BJ (cell line): ENCODE measurements at regions not wholly inside any gene's neighbourhood (a gene's known extent, or its start where the extent isn't known, plus 50 kb on each side); places are given as distances from the start of the nearest gene placed in this dataset.

Experiments used
- CTCF ChIA-PET: fragments of 350-600 bp; formaldehyde crosslinking; extraction: SDS; loops from one replicate; lab custom pipeline; 2021; ENCODE audit warnings: antibody characterized with exemption, inconsistent platforms; lab: Yijun Ruan, JAX
- POLR2A ChIA-PET: fragments of 300-600 bp; sonication (Branson Sonifier 250); formaldehyde crosslinking; extraction: SDS; loops from one replicate; lab custom pipeline; 2021; ENCODE audit warnings: antibody characterized with exemption; lab: Charles Lee
- DNase-seq: peaks from one replicate; pipeline ENCODE4 v3.0.0-alpha.2; 2011; ENCODE audit warnings: low read depth
- H3K27me3 ChIP-seq: 2 replicates; pipeline ENCODE4 v1.6.0; 2011; ENCODE audit warnings: low read length; ENCODE audit not compliant: control insufficient read depth, insufficient read depth
- H3K36me3 ChIP-seq: 2 replicates; pipeline ENCODE4 v1.5.1; 2011; ENCODE audit warnings: low read length; ENCODE audit not compliant: control insufficient read depth, insufficient read depth
- H3K4me3 ChIP-seq: 2 replicates; pipeline ENCODE4 v1.5.1; 2011; ENCODE audit warnings: low read depth, mild to moderate bottlenecking, control low read depth, low read length
- TF ChIP-seq, protein P1 (sequence below): IDR thresholded peaks from 2 replicates; pipeline ENCODE4 v1.5.1; 2011; ENCODE audit warnings: low read depth, mild to moderate bottlenecking, control low read depth, inconsistent platforms, low read length, moderate library complexity; ENCODE audit not compliant: insufficient read depth

DNA sequence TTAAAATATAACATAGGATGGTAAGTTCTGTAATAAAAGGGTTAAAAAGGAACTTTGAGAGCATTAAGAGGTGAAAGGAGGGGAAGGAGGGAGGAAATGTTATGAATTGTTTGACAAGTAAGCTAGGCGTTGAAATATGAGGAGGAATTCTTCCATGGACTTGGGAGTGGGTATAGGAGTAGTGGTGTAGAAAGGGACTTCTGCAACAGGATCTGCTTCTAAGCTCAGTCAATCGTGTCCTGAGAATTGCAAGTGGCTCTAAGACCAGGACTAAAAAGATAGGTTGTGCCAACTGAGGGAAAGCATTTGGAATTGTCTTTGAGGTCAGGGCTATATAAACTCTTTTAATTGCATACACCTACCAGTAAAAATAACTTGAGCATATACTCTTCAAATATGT lies 74.1 kb upstream of the SLC38A2 start:
- DNase-seq: no peak
- Histone ChIP-seq H3K36me3 (no peaks in the 10 kb centered on the region), H3K27me3 (no peaks in the 10 kb centered on the region), H3K4me3 (no peak overlapping the region)
- ChIA-PET POLR2A (no interaction called here), CTCF (no interaction called here)
- TF ChIP-seq, protein P1, sequence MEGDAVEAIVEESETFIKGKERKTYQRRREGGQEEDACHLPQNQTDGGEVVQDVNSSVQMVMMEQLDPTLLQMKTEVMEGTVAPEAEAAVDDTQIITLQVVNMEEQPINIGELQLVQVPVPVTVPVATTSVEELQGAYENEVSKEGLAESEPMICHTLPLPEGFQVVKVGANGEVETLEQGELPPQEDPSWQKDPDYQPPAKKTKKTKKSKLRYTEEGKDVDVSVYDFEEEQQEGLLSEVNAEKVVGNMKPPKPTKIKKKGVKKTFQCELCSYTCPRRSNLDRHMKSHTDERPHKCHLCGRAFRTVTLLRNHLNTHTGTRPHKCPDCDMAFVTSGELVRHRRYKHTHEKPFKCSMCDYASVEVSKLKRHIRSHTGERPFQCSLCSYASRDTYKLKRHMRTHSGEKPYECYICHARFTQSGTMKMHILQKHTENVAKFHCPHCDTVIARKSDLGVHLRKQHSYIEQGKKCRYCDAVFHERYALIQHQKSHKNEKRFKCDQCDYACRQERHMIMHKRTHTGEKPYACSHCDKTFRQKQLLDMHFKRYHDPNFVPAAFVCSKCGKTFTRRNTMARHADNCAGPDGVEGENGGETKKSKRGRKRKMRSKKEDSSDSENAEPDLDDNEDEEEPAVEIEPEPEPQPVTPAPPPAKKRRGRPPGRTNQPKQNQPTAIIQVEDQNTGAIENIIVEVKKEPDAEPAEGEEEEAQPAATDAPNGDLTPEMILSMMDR: no peak

DNA sequence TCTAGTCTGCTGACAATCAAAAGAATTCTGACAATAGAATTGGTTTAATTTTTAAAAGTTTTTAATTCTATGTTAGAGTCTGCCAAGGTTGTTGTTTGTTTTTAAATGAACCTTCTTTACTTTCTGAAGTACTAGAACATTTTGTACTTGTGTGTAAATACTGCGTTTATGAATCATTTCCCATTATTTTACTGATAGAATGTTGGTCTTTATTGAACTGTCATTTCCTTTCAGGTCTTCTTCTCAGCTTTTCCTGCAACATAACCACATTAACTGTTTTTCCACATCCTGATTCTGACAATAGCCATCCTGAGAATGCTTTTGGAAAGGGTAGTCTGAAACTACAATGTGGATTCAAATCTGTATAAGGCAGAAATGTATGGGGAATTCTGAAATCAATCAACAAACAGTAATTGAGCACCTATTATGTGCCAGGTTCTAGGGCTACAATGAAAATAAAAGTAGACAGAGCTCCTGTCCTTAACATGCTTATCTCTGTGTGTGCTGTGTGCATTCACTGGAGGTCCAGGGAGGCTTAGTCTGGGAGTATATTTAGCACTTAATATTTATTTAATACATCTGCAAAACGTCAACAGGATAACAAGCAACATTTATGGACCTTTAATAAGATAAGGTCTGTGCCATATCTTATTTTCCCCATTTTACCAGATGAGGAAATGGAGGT lies 73.1 kb upstream of the SLC38A2 start:
- ChIA-PET CTCF (no interaction called here), POLR2A (no interaction called here)
- Histone ChIP-seq H3K4me3 (no peak overlapping the region), H3K36me3 (no peaks in the 10 kb centered on the region), H3K27me3 (no peaks in the 10 kb centered on the region)
- TF ChIP-seq, protein P1: no peak
- DNase-seq: no peak

DNA sequence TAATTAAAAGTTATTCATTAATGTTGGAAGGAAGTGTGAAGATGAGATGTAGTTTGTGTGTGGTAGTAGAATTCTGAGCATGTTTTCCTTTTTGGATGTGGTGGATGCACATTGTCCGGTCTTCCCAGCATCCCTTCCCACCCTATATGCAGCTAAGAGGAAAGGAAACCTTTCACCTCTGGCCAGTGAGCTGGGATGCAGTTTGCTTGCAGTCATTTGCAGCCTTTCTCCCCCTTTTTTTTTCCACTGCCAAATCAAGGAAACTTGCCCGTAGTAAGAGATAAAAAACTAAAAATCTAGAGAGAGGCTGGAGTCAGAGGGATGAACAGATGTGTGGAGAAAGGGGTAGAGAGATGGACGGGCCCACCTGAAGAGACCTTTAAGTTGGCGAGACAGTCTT lies 72.5 kb upstream of the SLC38A2 start:
- Histone ChIP-seq H3K36me3 (no peaks in the 10 kb centered on the region), H3K27me3 (no peaks in the 10 kb centered on the region), H3K4me3 (no peak overlapping the region)
- TF ChIP-seq, protein P1: no peak
- POLR2A ChIA-PET: no interaction called here
- CTCF ChIA-PET: interaction anchor here (1.0 kb wide), 1 partner anchor 10 kb away, joined by 3 read pairs; no protein-coding TSS in a partner anchor
- DNase-seq: no peak

DNA sequence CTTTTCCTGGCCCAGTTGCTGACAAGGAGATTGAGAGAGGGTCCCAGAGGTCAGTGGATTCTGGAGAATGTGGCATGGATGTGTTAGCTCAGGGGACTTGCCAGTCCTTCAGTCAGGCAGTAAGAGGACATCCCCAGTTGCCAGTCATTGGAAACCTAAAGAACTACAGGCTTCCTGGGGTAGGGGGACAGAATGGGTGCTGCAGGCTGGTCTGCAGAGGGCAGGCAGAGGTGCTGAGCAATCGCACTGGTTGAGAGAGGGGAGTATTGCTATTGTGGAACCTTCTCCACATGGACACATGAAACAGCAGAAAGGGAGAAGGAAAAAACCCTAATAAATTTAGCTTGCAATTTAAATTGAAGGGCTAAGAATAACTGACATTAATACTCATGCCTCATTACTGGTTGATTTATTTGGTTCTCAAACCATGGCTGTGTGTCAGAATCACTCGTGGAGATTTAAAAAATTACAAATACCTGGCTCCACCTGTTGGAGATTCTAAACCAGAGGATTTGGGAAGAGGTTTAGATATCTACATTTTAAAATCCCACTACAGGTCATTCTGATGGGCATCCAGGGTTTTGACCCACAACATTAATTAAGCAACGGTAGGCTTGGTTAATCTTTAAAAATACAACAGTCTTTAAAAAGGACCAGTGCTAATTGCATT lies 71.2 kb upstream of the SLC38A2 start:
- no peaks in the 10 kb centered on the region for H3K27me3 ChIP-seq
- no peak overlapping the region for H3K4me3 ChIP-seq
- ChIA-PET POLR2A (no interaction called here), CTCF (interaction anchor here (1.0 kb wide), 1 partner anchor 8 kb away, joined by 3 read pairs; no protein-coding TSS in a partner anchor)
- TF ChIP-seq, protein P1: no peak
- no peak for DNase-seq
- no peaks in the 10 kb centered on the region for H3K36me3 ChIP-seq

DNA sequence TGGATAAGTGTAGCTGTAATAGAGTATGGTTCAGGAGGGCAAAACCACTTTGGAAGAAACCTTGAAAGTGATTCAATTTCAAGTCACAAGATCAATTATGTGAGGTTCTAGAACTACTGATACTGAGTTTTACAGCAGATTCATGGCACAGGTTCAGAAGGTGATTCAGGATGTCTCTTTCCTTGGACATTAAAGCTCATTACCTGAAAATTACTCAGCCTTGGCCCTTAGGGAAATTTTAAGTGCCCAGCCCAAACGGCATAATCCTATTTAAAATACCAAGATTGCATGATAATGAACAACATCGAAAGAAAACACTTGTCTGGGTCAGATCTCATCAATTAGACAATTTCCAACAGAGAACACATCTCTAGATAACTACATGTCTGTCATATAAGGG lies 70.2 kb upstream of the SLC38A2 start:
- DNase-seq: no peak
- Histone ChIP-seq H3K27me3 (no peaks in the 10 kb centered on the region), H3K36me3 (no peaks in the 10 kb centered on the region), H3K4me3 (no peak overlapping the region)
- ChIA-PET POLR2A (no interaction called here), CTCF (no interaction called here)
- TF ChIP-seq, protein P1: no peak
